Right atrium auricular region (tissue), 2 donors: ENCODE measurements at regions not wholly inside any gene's neighbourhood (a gene's known extent, or its start where the extent isn't known, plus 50 kb on each side); places are given as distances from the start of the nearest gene placed in this dataset.

ENCODE experiments used
- DNase-seq: peaks from one replicate; pipeline ENCODE4 v3.0.0-alpha.2; 2019; ENCODE audit warnings: low spot score
- H3K27ac ChIP-seq, 2 donors: fragments of 200-600 bp; sonication (generic); 1 replicate in 1 of 2; 2 replicates in 1 of 2; pipeline ENCODE4 v1.5.1; 2016 to 2019
- H3K27me3 ChIP-seq, 2 donors: fragments of 200-600 bp; sonication (generic); one replicate each; pipeline versions ENCODE4 v1.5.1 to v1.6.0; 2017 to 2019
- H3K36me3 ChIP-seq: fragments of 200-600 bp; sonication (generic); one replicate; pipeline ENCODE4 v1.5.1; 2016
- H3K4me1 ChIP-seq, 2 donors: fragments of 200-600 bp; sonication (generic); one replicate each; pipeline versions ENCODE4 v1.5.1 to v1.6.0; 2017 to 2019
- H3K4me3 ChIP-seq, 2 donors: fragments of 200-600 bp; sonication (generic); 1 replicate in 1 of 2; 2 replicates in 1 of 2; pipeline ENCODE4 v1.5.1; 2017 to 2019; ENCODE audit warnings: mild to moderate bottlenecking in 1 of 2, moderate library complexity in 1 of 2
- H3K9me3 ChIP-seq, 2 donors: fragments of 200-600 bp; sonication (generic); one replicate each; pipeline ENCODE4 v1.5.1; 2019
- TF ChIP-seq, protein P1 (sequence below), 2 donors: fragments of 200-600 bp; sonication (generic); IDR thresholded peaks; one replicate each; pipeline ENCODE4 v1.5.1; 2019; ENCODE audit warnings: antibody characterized with exemption in 2 of 2

GRCh38 chr16:85435700-85436099 lies 177.4 kb upstream of the GSE1 start:
- no peak overlapping the region for H3K27ac ChIP-seq
- peaks cover 0 to 13% of the 10 kb centered on the region in 2 donors for H3K4me1 ChIP-seq
- H3K9me3 ChIP-seq: no peaks in the 10 kb centered on the region
- no peaks in the 10 kb centered on the region for H3K36me3 ChIP-seq
- no peak for DNase-seq
- no peak overlapping the region for H3K4me3 ChIP-seq
- H3K27me3 ChIP-seq: no peaks in the 10 kb centered on the region
- TF ChIP-seq, protein P1, sequence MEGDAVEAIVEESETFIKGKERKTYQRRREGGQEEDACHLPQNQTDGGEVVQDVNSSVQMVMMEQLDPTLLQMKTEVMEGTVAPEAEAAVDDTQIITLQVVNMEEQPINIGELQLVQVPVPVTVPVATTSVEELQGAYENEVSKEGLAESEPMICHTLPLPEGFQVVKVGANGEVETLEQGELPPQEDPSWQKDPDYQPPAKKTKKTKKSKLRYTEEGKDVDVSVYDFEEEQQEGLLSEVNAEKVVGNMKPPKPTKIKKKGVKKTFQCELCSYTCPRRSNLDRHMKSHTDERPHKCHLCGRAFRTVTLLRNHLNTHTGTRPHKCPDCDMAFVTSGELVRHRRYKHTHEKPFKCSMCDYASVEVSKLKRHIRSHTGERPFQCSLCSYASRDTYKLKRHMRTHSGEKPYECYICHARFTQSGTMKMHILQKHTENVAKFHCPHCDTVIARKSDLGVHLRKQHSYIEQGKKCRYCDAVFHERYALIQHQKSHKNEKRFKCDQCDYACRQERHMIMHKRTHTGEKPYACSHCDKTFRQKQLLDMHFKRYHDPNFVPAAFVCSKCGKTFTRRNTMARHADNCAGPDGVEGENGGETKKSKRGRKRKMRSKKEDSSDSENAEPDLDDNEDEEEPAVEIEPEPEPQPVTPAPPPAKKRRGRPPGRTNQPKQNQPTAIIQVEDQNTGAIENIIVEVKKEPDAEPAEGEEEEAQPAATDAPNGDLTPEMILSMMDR (IDR thresholded peaks at IDR 0.05): no peak

DNA sequence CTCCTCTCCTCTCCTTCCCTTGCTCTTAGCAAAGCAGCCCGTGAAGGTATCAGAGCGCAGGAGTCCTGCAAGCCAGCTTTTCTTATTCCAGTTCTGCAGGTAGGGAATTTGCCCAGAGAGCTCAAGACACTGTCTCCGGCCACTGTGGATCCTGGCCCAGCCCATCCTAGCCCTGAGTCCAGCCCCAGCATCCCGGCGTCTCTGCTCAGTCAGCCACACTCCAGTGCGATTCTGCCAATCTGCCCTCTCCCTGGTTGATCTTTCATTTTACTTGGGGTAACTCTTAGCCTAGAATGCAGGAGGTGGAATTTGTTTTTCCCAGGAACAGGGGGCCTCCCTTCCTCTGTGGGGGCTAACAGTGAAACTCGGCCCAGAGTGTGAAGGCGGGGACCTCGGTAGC lies 176.9 kb upstream of the GSE1 start:
- H3K27me3 ChIP-seq: no peaks in the 10 kb centered on the region
- H3K27ac ChIP-seq: peak overlapping the region in 1 of 2 donors; percentile 42
- peaks cover 0 to 13% of the 10 kb centered on the region in 2 donors for H3K4me1 ChIP-seq
- TF ChIP-seq, protein P1 (IDR thresholded peaks at IDR 0.05): no peak
- H3K9me3 ChIP-seq: no peaks in the 10 kb centered on the region
- no peak overlapping the region for H3K4me3 ChIP-seq
- no peaks in the 10 kb centered on the region for H3K36me3 ChIP-seq
- DNase-seq: no peak

GRCh38 chr16:85436636-85437165 lies 176.4 kb upstream of the GSE1 start:
- DNase-seq: no peak
- Histone ChIP-seq H3K27me3 (no peaks in the 10 kb centered on the region), H3K4me1 (peaks cover 0 to 13% of the 10 kb centered on the region in 2 donors), H3K4me3 (no peak overlapping the region), H3K9me3 (no peaks in the 10 kb centered on the region), H3K27ac (peak overlapping the region; percentile 25 to 42), H3K36me3 (no peaks in the 10 kb centered on the region)
- TF ChIP-seq, protein P1 (IDR thresholded peaks at IDR 0.05): no peak

- H3K4me1 ChIP-seq: peaks cover 0 to 13% of the 10 kb centered on the region in 2 donors
- no peak overlapping the region for H3K4me3 ChIP-seq
- no peaks in the 10 kb centered on the region for H3K27me3 ChIP-seq
- no peaks in the 10 kb centered on the region for H3K9me3 ChIP-seq
- TF ChIP-seq, protein P1 (IDR thresholded peaks at IDR 0.05): no peak
- peak overlapping the region; percentile 25 to 42 for H3K27ac ChIP-seq
- no peak for DNase-seq
- no peaks in the 10 kb centered on the region for H3K36me3 ChIP-seq
Measured at GRCh38 chr16:85437166-85438052, 175.7 kb upstream of the GSE1 start.

GRCh38 chr16:85438981-85439685 lies 174.0 kb upstream of the GSE1 start:
- no peak for DNase-seq

More at GRCh38 chr16:85438981-85439685, 174.0 kb upstream of the GSE1 start:
- Histone ChIP-seq H3K27ac (no peak overlapping the region), H3K4me3 (no peak overlapping the region), H3K9me3 (no peaks in the 10 kb centered on the region), H3K36me3 (no peaks in the 10 kb centered on the region), H3K4me1 (peaks cover 0 to 13% of the 10 kb centered on the region in 2 donors), H3K27me3 (no peaks in the 10 kb centered on the region)
- TF ChIP-seq, protein P1 (IDR thresholded peaks at IDR 0.05): no peak
